ENCODE measurements at regions not wholly inside any gene's neighbourhood (a gene's known extent, or its start where the extent isn't known, plus 50 kb on each side); places are given as distances from the start of the nearest gene placed in this dataset.

GRCh38 chr6:121521164-121521555, 85.7 kb downstream of the GJA1 start:
- Histone ChIP-seq H3K4me2 (ENCODE audit: low read length) (no peak overlapping the region), H3K27me3 (ENCODE audit: insufficient read depth, low read length) (no peaks in the 10 kb centered on the region), H2AFZ (ENCODE audit: low read length) (no peak overlapping the region), H3K9me2 (ENCODE audit: low read depth, low read length) (no peaks in the 10 kb centered on the region), H4K20me1 (ENCODE audit: insufficient read depth, low read length) (no peaks in the 10 kb centered on the region), H3K79me2 (ENCODE audit: insufficient read depth, low read length) (no peaks in the 10 kb centered on the region), H3K4me1 (ENCODE audit: insufficient read depth, low read length, severe bottlenecking) (no peaks in the 10 kb centered on the region), H3K27ac (ENCODE audit: low read depth, low read length, poor library complexity, severe bottlenecking) (no peak overlapping the region), H3K4me3 (ENCODE audit: low read depth, low read length, poor library complexity, severe bottlenecking) (no peak overlapping the region), H3K9ac (ENCODE audit: low read length) (no peak overlapping the region), H3F3A (ENCODE audit: insufficient read depth, low read length) (no peaks in the 10 kb centered on the region), H3K36me3 (ENCODE audit: insufficient read depth, low read length) (no peaks in the 10 kb centered on the region), H3K9me3 (ENCODE audit: low read length) (no peaks in the 10 kb centered on the region)
- TF ChIP-seq CTCF (IDR thresholded peaks at IDR 0.05; ENCODE audit: low read length): no peak
- TF ChIP-seq EZH2 (IDR thresholded peaks at IDR 0.05; ENCODE audit: borderline replicate concordance, low read length): no peak

- H4K20me1 ChIP-seq (ENCODE audit: insufficient read depth, low read length): no peaks in the 10 kb centered on the region
- no peaks in the 10 kb centered on the region for H3K9me3 ChIP-seq (ENCODE audit: low read length)
- no peak overlapping the region for H3K27ac ChIP-seq (ENCODE audit: low read depth, low read length, poor library complexity, severe bottlenecking)
- H3K79me2 ChIP-seq (ENCODE audit: insufficient read depth, low read length): no peaks in the 10 kb centered on the region
- H3K9me2 ChIP-seq (ENCODE audit: low read depth, low read length): no peaks in the 10 kb centered on the region
- H3F3A ChIP-seq (ENCODE audit: insufficient read depth, low read length): no peaks in the 10 kb centered on the region
- no peak overlapping the region for H3K9ac ChIP-seq (ENCODE audit: low read length)
- H3K4me1 ChIP-seq (ENCODE audit: insufficient read depth, low read length, severe bottlenecking): no peaks in the 10 kb centered on the region
- H2AFZ ChIP-seq (ENCODE audit: low read length): no peak overlapping the region
- no peak overlapping the region for H3K4me3 ChIP-seq (ENCODE audit: low read depth, low read length, poor library complexity, severe bottlenecking)
- no peaks in the 10 kb centered on the region for H3K27me3 ChIP-seq (ENCODE audit: insufficient read depth, low read length)
- no peaks in the 10 kb centered on the region for H3K36me3 ChIP-seq (ENCODE audit: insufficient read depth, low read length)
- no peak overlapping the region for H3K4me2 ChIP-seq (ENCODE audit: low read length)
- no peak for TF ChIP-seq EZH2 (IDR thresholded peaks at IDR 0.05; ENCODE audit: borderline replicate concordance, low read length)
- TF ChIP-seq CTCF (IDR thresholded peaks at IDR 0.05; ENCODE audit: low read length): no peak
Measured at GRCh38 chr6:121522265-121522664, 86.8 kb downstream of the GJA1 start.

- Histone ChIP-seq H3K4me2 (ENCODE audit: low read length) (no peak overlapping the region), H3K27ac (ENCODE audit: low read depth, low read length, poor library complexity, severe bottlenecking) (no peak overlapping the region), H3K27me3 (ENCODE audit: insufficient read depth, low read length) (no peaks in the 10 kb centered on the region), H4K20me1 (ENCODE audit: insufficient read depth, low read length) (no peaks in the 10 kb centered on the region), H2AFZ (ENCODE audit: low read length) (no peak overlapping the region), H3K4me3 (ENCODE audit: low read depth, low read length, poor library complexity, severe bottlenecking) (no peak overlapping the region), H3F3A (ENCODE audit: insufficient read depth, low read length) (no peaks in the 10 kb centered on the region), H3K9me2 (ENCODE audit: low read depth, low read length) (no peaks in the 10 kb centered on the region), H3K9me3 (ENCODE audit: low read length) (no peaks in the 10 kb centered on the region), H3K79me2 (ENCODE audit: insufficient read depth, low read length) (no peaks in the 10 kb centered on the region), H3K4me1 (ENCODE audit: insufficient read depth, low read length, severe bottlenecking) (no peaks in the 10 kb centered on the region), H3K36me3 (ENCODE audit: insufficient read depth, low read length) (no peaks in the 10 kb centered on the region), H3K9ac (ENCODE audit: low read length) (no peak overlapping the region)
- TF ChIP-seq CTCF (IDR thresholded peaks at IDR 0.05; ENCODE audit: low read length) (no peak), EZH2 (IDR thresholded peaks at IDR 0.05; ENCODE audit: borderline replicate concordance, low read length) (no peak)
Measured at GRCh38 chr6:121522771-121523386, 87.4 kb downstream of the GJA1 start.

Measured in OCI-LY1 (cell line).